ES-I3 (cell line): ENCODE measurements at regions not wholly inside any gene's neighbourhood (a gene's known extent, or its start where the extent isn't known, plus 50 kb on each side); places are given as distances from the start of the nearest gene placed in this dataset.
"Not testable (repeated sequence)": the region's sequence is repeated elsewhere in the genome, so short reads cannot be mapped to it uniquely, and the experiment has no call there.

Experiments used
- H3K36me3 ChIP-seq: 2 replicates; pipeline ENCODE4 v1.6.1; 2013; ENCODE audit warnings: mild to moderate bottlenecking, low read length, control low read depth, moderate library complexity; ENCODE audit not compliant: insufficient read depth
- H3K4me1 ChIP-seq: 2 replicates; pipeline ENCODE4 v1.6.1; 2013; ENCODE audit warnings: mild to moderate bottlenecking, control low read depth, low read length; ENCODE audit not compliant: insufficient read depth
- H3K9ac ChIP-seq: 2 replicates; pipeline ENCODE4 v1.6.1; 2013; ENCODE audit warnings: low read depth, mild to moderate bottlenecking, low read length, moderate library complexity
- H3K9me3 ChIP-seq: 2 replicates; pipeline ENCODE4 v1.6.1; 2013; ENCODE audit warnings: mild to moderate bottlenecking, low read length, moderate library complexity; ENCODE audit not compliant: control insufficient read depth, insufficient read depth

GRCh38 chr5:29208024-29208423 is 1985.5 kb upstream of the CDH6 start:
- no peaks in the 10 kb centered on the region for H3K4me1 ChIP-seq
- H3K9me3 ChIP-seq = no peaks in the 10 kb centered on the region
- H3K9ac ChIP-seq = no peak overlapping the region
- H3K36me3 ChIP-seq = no peaks in the 10 kb centered on the region

- no peak overlapping the region for H3K9ac ChIP-seq
- H3K4me1 ChIP-seq = no peaks in the 10 kb centered on the region
- no peaks in the 10 kb centered on the region for H3K9me3 ChIP-seq
- H3K36me3 ChIP-seq = no peaks in the 10 kb centered on the region
These were observed 1990.4 kb upstream of the CDH6 start for GRCh38 chr5:29203049-29203448.

GRCh38 chr5:29197631-29198454 is 1995.6 kb upstream of the CDH6 start:
- no peaks in the 10 kb centered on the region for H3K9me3 ChIP-seq
- H3K9ac ChIP-seq = no peak overlapping the region
- no peaks in the 10 kb centered on the region for H3K4me1 ChIP-seq
- no peaks in the 10 kb centered on the region for H3K36me3 ChIP-seq

- Histone ChIP-seq H3K9ac (no peak overlapping the region), H3K9me3 (no peaks in the 10 kb centered on the region), H3K36me3 (no peaks in the 10 kb centered on the region), H3K4me1 (no peaks in the 10 kb centered on the region)
These were observed 1999.5 kb upstream of the CDH6 start for GRCh38 chr5:29193972-29194371.

- not testable (repeated sequence) for H3K36me3 ChIP-seq, H3K9me3 ChIP-seq, H3K4me1 ChIP-seq
- peak overlapping the region; percentile 20; the same call in 1 of the 2 replicates for H3K9ac ChIP-seq
These were observed 2002.0 kb upstream of the CDH6 start for GRCh38 chr5:29191269-29192048.

- H3K36me3 ChIP-seq, H3K9ac ChIP-seq, H3K9me3 ChIP-seq, H3K4me1 ChIP-seq: not testable (repeated sequence)
These were observed 2003.1 kb upstream of the CDH6 start for GRCh38 chr5:29190398-29190797.

- H3K36me3 ChIP-seq, H3K9ac ChIP-seq, H3K9me3 ChIP-seq, H3K4me1 ChIP-seq: not testable (repeated sequence)
These were observed 2007.1 kb upstream of the CDH6 start for GRCh38 chr5:29186380-29186779.

- Histone ChIP-seq H3K36me3 (no peaks in the 10 kb centered on the region), H3K9ac (no peak overlapping the region), H3K9me3 (no peaks in the 10 kb centered on the region), H3K4me1 (no peaks in the 10 kb centered on the region)
These were observed 2007.9 kb upstream of the CDH6 start for GRCh38 chr5:29185558-29185957.

GRCh38 chr5:29175774-29176173 is 2017.7 kb upstream of the CDH6 start:
- no peaks in the 10 kb centered on the region for H3K9me3 ChIP-seq
- no peak overlapping the region for H3K9ac ChIP-seq
- no peaks in the 10 kb centered on the region for H3K4me1 ChIP-seq
- no peaks in the 10 kb centered on the region; the same call in 1 of the 2 replicates for H3K36me3 ChIP-seq

- no peak overlapping the region for H3K9ac ChIP-seq
- H3K9me3 ChIP-seq = no peaks in the 10 kb centered on the region
These were observed 2022.9 kb upstream of the CDH6 start for GRCh38 chr5:29170599-29170998.

GRCh38 chr5:29169886-29170285 is 2023.6 kb upstream of the CDH6 start:
- Histone ChIP-seq H3K9me3 (no peaks in the 10 kb centered on the region), H3K36me3 (no peaks in the 10 kb centered on the region; the same call in 1 of the 2 replicates), H3K4me1 (peaks cover 5% of the 10 kb centered on the region; the same call in 1 of the 2 replicates), H3K9ac (no peak overlapping the region)

More at GRCh38 chr5:29170599-29170998, 2022.9 kb upstream of the CDH6 start:
- Histone ChIP-seq H3K36me3 (no peaks in the 10 kb centered on the region; the same call in 1 of the 2 replicates), H3K4me1 (peaks cover 5% of the 10 kb centered on the region; the same call in 1 of the 2 replicates)

- Histone ChIP-seq H3K9ac (no peak overlapping the region), H3K9me3 (no peaks in the 10 kb centered on the region), H3K4me1 (no peaks in the 10 kb centered on the region), H3K36me3 (no peaks in the 10 kb centered on the region)
These were observed 2031.2 kb upstream of the CDH6 start for GRCh38 chr5:29162297-29162696.

GRCh38 chr5:29161399-29162291 is 2031.8 kb upstream of the CDH6 start:
- Histone ChIP-seq H3K9me3 (no peaks in the 10 kb centered on the region), H3K36me3 (no peaks in the 10 kb centered on the region), H3K9ac (no peak overlapping the region), H3K4me1 (no peaks in the 10 kb centered on the region)

- Histone ChIP-seq H3K4me1 (no peaks in the 10 kb centered on the region; the same call in 1 of the 2 replicates), H3K9me3 (no peaks in the 10 kb centered on the region), H3K36me3 (no peaks in the 10 kb centered on the region), H3K9ac (no peak overlapping the region)
These were observed 2035.5 kb upstream of the CDH6 start for GRCh38 chr5:29157975-29158374.
